HCT116 (cell line): ENCODE measurements at regions not wholly inside any gene's neighbourhood (a gene's known extent, or its start where the extent isn't known, plus 50 kb on each side); places are given as distances from the start of the nearest gene placed in this dataset.

Experiments used
- TF ChIP-seq, protein P1 (sequence below), 3 experiments: fragments of 200-600 bp in 1 of 3; sonication (generic) in 1 of 3; IDR thresholded peaks in 2 of 3; conservative IDR thresholded peaks in 1 of 3; 2 replicates each; pipeline ENCODE4 v1.5.1; 2012 to 2017; ENCODE audit warnings: low read depth in 2 of 3, low read length in 2 of 3, antibody characterized with exemption in 1 of 3, borderline replicate concordance in 1 of 3, control low read depth in 1 of 3, mild to moderate bottlenecking in 1 of 3, mixed read lengths in 1 of 3, mixed run types in 1 of 3, moderate library complexity in 1 of 3; ENCODE audit not compliant: insufficient read depth in 1 of 3
- TF ChIP-seq, protein P2 (sequence below): IDR thresholded peaks from 2 replicates; pipeline ENCODE4 v1.6.1; 2012; ENCODE audit warnings: low read depth

DNA sequence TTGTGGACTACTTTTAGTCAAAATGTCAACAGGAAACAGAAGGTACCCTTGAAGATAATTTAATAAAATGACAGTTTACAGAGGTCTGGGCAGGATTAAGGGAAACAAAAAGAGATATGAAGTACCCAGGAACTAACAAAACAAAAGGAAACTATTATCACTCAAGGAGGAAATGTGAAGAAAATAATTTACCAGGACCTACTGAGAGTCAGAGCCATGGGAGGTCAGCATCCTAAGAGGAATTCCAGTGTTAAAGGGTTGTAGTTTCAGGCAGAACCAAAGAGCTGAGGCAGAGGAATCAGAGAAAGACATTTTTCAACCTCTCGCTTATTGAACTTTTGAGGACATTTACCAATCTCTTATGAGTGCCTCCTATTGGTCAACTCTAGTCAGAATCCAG lies 408.9 kb upstream of the CBLB start:
- TF ChIP-seq, protein P1, sequence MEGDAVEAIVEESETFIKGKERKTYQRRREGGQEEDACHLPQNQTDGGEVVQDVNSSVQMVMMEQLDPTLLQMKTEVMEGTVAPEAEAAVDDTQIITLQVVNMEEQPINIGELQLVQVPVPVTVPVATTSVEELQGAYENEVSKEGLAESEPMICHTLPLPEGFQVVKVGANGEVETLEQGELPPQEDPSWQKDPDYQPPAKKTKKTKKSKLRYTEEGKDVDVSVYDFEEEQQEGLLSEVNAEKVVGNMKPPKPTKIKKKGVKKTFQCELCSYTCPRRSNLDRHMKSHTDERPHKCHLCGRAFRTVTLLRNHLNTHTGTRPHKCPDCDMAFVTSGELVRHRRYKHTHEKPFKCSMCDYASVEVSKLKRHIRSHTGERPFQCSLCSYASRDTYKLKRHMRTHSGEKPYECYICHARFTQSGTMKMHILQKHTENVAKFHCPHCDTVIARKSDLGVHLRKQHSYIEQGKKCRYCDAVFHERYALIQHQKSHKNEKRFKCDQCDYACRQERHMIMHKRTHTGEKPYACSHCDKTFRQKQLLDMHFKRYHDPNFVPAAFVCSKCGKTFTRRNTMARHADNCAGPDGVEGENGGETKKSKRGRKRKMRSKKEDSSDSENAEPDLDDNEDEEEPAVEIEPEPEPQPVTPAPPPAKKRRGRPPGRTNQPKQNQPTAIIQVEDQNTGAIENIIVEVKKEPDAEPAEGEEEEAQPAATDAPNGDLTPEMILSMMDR (IDR thresholded peaks at IDR 0.05 in 2 of 3, conservative IDR thresholded peaks at IDR 0.05 in 1 of 3; ENCODE audit: borderline replicate concordance in 1 of 3, insufficient read depth in 1 of 3, low read depth in 2 of 3, low read length in 2 of 3): no peak
- TF ChIP-seq, protein P2, sequence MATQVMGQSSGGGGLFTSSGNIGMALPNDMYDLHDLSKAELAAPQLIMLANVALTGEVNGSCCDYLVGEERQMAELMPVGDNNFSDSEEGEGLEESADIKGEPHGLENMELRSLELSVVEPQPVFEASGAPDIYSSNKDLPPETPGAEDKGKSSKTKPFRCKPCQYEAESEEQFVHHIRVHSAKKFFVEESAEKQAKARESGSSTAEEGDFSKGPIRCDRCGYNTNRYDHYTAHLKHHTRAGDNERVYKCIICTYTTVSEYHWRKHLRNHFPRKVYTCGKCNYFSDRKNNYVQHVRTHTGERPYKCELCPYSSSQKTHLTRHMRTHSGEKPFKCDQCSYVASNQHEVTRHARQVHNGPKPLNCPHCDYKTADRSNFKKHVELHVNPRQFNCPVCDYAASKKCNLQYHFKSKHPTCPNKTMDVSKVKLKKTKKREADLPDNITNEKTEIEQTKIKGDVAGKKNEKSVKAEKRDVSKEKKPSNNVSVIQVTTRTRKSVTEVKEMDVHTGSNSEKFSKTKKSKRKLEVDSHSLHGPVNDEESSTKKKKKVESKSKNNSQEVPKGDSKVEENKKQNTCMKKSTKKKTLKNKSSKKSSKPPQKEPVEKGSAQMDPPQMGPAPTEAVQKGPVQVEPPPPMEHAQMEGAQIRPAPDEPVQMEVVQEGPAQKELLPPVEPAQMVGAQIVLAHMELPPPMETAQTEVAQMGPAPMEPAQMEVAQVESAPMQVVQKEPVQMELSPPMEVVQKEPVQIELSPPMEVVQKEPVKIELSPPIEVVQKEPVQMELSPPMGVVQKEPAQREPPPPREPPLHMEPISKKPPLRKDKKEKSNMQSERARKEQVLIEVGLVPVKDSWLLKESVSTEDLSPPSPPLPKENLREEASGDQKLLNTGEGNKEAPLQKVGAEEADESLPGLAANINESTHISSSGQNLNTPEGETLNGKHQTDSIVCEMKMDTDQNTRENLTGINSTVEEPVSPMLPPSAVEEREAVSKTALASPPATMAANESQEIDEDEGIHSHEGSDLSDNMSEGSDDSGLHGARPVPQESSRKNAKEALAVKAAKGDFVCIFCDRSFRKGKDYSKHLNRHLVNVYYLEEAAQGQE: no peak
